HepG2 (cell line): ENCODE measurements at regions not wholly inside any gene's neighbourhood (a gene's known extent, or its start where the extent isn't known, plus 50 kb on each side); places are given as distances from the start of the nearest gene placed in this dataset.

Experiments
- ATAC-seq: fragments of 200-7000 bp; cut with Tn5 transposase; 3 replicates; pipeline ENCODE4 v1.9.1; 2020; ENCODE audit warnings: mild to moderate bottlenecking, moderate library complexity
- BruUV-seq: library from RNA; stranded (reverse); fragments of 400-500 nt; replicated peaks from 2 replicates; lab custom pipeline; 2021; lab: Mats Ljungman, UMichigan
- CTCF ChIA-PET: fragments of 300-600 bp; formaldehyde crosslinking; extraction: SDS; loops from one replicate; lab custom pipeline; 2021; ENCODE audit warnings: low total read pairs, inconsistent platforms, low intra/inter-chr PET ratio; lab: Yijun Ruan, JAX
- POLR2A ChIA-PET: fragments of 350-600 bp; sonication (Branson Sonifier 250); formaldehyde crosslinking; loops from one replicate; lab custom pipeline; 2020; ENCODE audit warnings: antibody characterized with exemption, inconsistent platforms; lab: Yijun Ruan, JAX
- DNase-seq: peaks from one replicate; pipeline ENCODE4 v3.0.0-alpha.2; 2015; ENCODE audit warnings: low spot score
- FAIRE-seq: peaks from 3 replicates; lab custom pipeline; 2011; peaks lifted over from hg19 to GRCh38; lab: Jason Lieb, UNC
- H2AFZ ChIP-seq: one replicate; pipeline ENCODE4 v1.6.1; 2011; ENCODE audit warnings: low read length, inconsistent platforms
- H3K27ac ChIP-seq: fragments of 300-600 bp; 3 replicates; pipeline ENCODE4 v1.8.0; 2011; ENCODE audit warnings: mixed run types, mild to moderate bottlenecking, mixed read lengths, low read length, inconsistent platforms; ENCODE audit not compliant: insufficient read depth; ENCODE audit errors: extremely low read length
- H3K27me3 ChIP-seq, 2 experiments: fragments of 200-600 bp in 1 of 2; 2 replicates in 1 of 2; 3 replicates in 1 of 2; pipeline versions ENCODE4 v1.6.0 to v1.8.0; 2011; ENCODE audit warnings: low read length in 2 of 2, mild to moderate bottlenecking in 2 of 2, moderate library complexity in 2 of 2, inconsistent platforms in 1 of 2; ENCODE audit not compliant: insufficient read depth in 2 of 2, control insufficient read depth in 1 of 2
- H3K36me3 ChIP-seq, 2 experiments: fragments of 200-600 bp in 1 of 2; replicated peaks in 1 of 2; 2 replicates in 1 of 2; 3 replicates in 1 of 2; pipeline versions ENCODE4 v1.5.1 to v1.8.0; 2011; ENCODE audit warnings: low read length in 2 of 2, inconsistent platforms in 1 of 2; ENCODE audit not compliant: insufficient read depth in 2 of 2, control insufficient read depth in 1 of 2
- H3K4me1 ChIP-seq: 2 replicates; pipeline ENCODE4 v1.5.1; 2012; ENCODE audit warnings: low read length, inconsistent platforms; ENCODE audit not compliant: insufficient read depth
- H3K4me2 ChIP-seq: 2 replicates; pipeline ENCODE4 v1.6.0; 2011; ENCODE audit warnings: low read depth, low read length, inconsistent platforms
- H3K4me3 ChIP-seq, 3 experiments: fragments of 200-600 bp in 1 of 3; sonication (generic), shearing (Covaris generic) in 1 of 3; replicated peaks in 1 of 3; 2 replicates each; pipeline ENCODE4 v1.5.1; 2011 to 2016; ENCODE audit warnings: low read length in 3 of 3, inconsistent platforms in 2 of 3, low read depth in 2 of 3, mild to moderate bottlenecking in 2 of 3, control low read depth in 1 of 3, mixed read lengths in 1 of 3; ENCODE audit not compliant: insufficient read depth in 1 of 3
- H3K79me2 ChIP-seq: one replicate; pipeline ENCODE4 v1.6.1; 2011; ENCODE audit warnings: low read length, inconsistent platforms; ENCODE audit not compliant: insufficient read depth
- H3K9ac ChIP-seq: 2 replicates; pipeline ENCODE4 v1.6.0; 2011; ENCODE audit warnings: mild to moderate bottlenecking, low read depth, low read length, inconsistent platforms; ENCODE audit not compliant: insufficient read depth
- H3K9me3 ChIP-seq: 2 replicates; pipeline ENCODE4 v1.5.1; 2012; ENCODE audit warnings: mild to moderate bottlenecking, low read length
- H4K20me1 ChIP-seq: 2 replicates; pipeline ENCODE4 v1.6.0; 2011; ENCODE audit warnings: inconsistent platforms, mild to moderate bottlenecking, low read length, moderate library complexity; ENCODE audit not compliant: insufficient read depth
- ARNTL ChIP-seq: sonication (generic); formaldehyde crosslinking; IDR thresholded peaks from 2 replicates; pipeline ENCODE4 v1.4.0; 2020; ENCODE audit warnings: mild to moderate bottlenecking, missing genetic modification reagents
- CEBPG ChIP-seq: IDR thresholded peaks from 2 replicates; pipeline ENCODE4 v1.6.1; 2016
- ELF1 ChIP-seq: sonication (generic); formaldehyde crosslinking; IDR thresholded peaks from 2 replicates; pipeline ENCODE4 v1.4.0; 2020; ENCODE audit warnings: missing genetic modification reagents
- ELF3 ChIP-seq: IDR thresholded peaks from 2 replicates; pipeline ENCODE4 v1.6.1; 2016; ENCODE audit warnings: missing genetic modification reagents, missing compliant biosample characterization
- ELF4 ChIP-seq: sonication (generic); formaldehyde crosslinking; IDR thresholded peaks from 2 replicates; pipeline ENCODE4 v1.5.0; 2020; ENCODE audit warnings: missing genetic modification reagents, mild to moderate bottlenecking, moderate library complexity, borderline replicate concordance
- ESRRA ChIP-seq: sonication (generic); formaldehyde crosslinking; IDR thresholded peaks from 2 replicates; pipeline ENCODE4 v1.5.1; 2020; ENCODE audit warnings: mild to moderate bottlenecking, low read depth, missing genetic modification reagents
- FOXP1 ChIP-seq, 2 experiments: fragments of 450-650 bp in 1 of 2; IDR thresholded peaks; 2 replicates each; pipeline ENCODE4 v1.6.1; 2017 to 2018; ENCODE audit warnings: antibody characterized with exemption in 1 of 2
- HNF4A ChIP-seq: sonication (generic); formaldehyde crosslinking; IDR thresholded peaks from 2 replicates; pipeline ENCODE4 v1.4.0; 2020; ENCODE audit warnings: missing genetic modification reagents
- HNF4G ChIP-seq, 2 experiments: sonication (generic) in 1 of 2; formaldehyde crosslinking in 1 of 2; IDR thresholded peaks; 2 replicates each; pipeline versions ENCODE4 v1.4.0 to v1.6.1; 2011 to 2020; ENCODE audit warnings: borderline replicate concordance in 2 of 2, low read depth in 2 of 2, mild to moderate bottlenecking in 2 of 2, low read length in 1 of 2, missing genetic modification reagents in 1 of 2, moderate library complexity in 1 of 2
- HNRNPK ChIP-seq: fragments of 200-400 bp; formaldehyde crosslinking; IDR thresholded peaks from 2 replicates; pipeline ENCODE4 v1.6.1; 2018; ENCODE audit warnings: low read length, low read depth, moderate library complexity, mild to moderate bottlenecking; ENCODE audit not compliant: poor library complexity, severe bottlenecking
- NFIB ChIP-seq: sonication (generic); formaldehyde crosslinking; IDR thresholded peaks from 2 replicates; pipeline ENCODE4 v1.9.0; 2021; ENCODE audit warnings: missing genetic modification reagents, mild to moderate bottlenecking, borderline replicate concordance
- NFKB2 ChIP-seq: sonication (generic); formaldehyde crosslinking; IDR thresholded peaks from 2 replicates; pipeline ENCODE4 v1.4.0; 2020; ENCODE audit warnings: missing genetic modification reagents, borderline replicate concordance
- PCBP2 ChIP-seq: fragments of 200-400 bp; formaldehyde crosslinking; optimal IDR thresholded peaks from 2 replicates; pipeline ENCODE3; 2018; ENCODE audit warnings: low read length, low read depth; ENCODE audit not compliant: poor library complexity, severe bottlenecking
- SNAPC5 ChIP-seq: sonication (generic); formaldehyde crosslinking; IDR thresholded peaks from 2 replicates; pipeline ENCODE4 v1.8.1; 2023; ENCODE audit warnings: mild to moderate bottlenecking, missing genetic modification reagents, borderline replicate concordance
- TRIM24 ChIP-seq: sonication (generic); formaldehyde crosslinking; IDR thresholded peaks from 2 replicates; pipeline ENCODE4 v1.8.0; 2022; ENCODE audit warnings: mild to moderate bottlenecking, missing genetic modification reagents
- ZFP37 ChIP-seq: sonication (generic); formaldehyde crosslinking; IDR thresholded peaks from 2 replicates; pipeline ENCODE4 v1.4.0; 2020; ENCODE audit warnings: missing genetic modification reagents, borderline replicate concordance
- ZFY ChIP-seq: sonication (generic); formaldehyde crosslinking; IDR thresholded peaks from 2 replicates; pipeline ENCODE4 v1.4.0; 2020; ENCODE audit warnings: missing genetic modification reagents
- ZMYM4 ChIP-seq: sonication (generic); formaldehyde crosslinking; IDR thresholded peaks from 2 replicates; pipeline ENCODE4 v1.8.1; 2023; ENCODE audit warnings: mild to moderate bottlenecking, missing genetic modification reagents
- WGBS: methylation state at CpG from one replicate; pipeline ENCODE4 v1.1.6; 2017; ENCODE audit warnings: low lambda C conversion rate; 5-methylcytosine and 5-hydroxymethylcytosine counted together
- in situ Hi-C: cut with HindIII; loops from 2 replicates; pipeline ENCODE4 v1.10.0; 2017; ENCODE audit warnings: low pct_unique_long_range_greater_than_20kb; ENCODE audit not compliant: extremely low pct_ligation_motif_present
- intact Hi-C: fragments of 100-400 bp; cut with micrococcal nuclease; formaldehyde crosslinking; loops from one replicate; pipeline ENCODE4 v1.10.0; 2022; ENCODE audit not compliant: unreplicated experiment

DNA sequence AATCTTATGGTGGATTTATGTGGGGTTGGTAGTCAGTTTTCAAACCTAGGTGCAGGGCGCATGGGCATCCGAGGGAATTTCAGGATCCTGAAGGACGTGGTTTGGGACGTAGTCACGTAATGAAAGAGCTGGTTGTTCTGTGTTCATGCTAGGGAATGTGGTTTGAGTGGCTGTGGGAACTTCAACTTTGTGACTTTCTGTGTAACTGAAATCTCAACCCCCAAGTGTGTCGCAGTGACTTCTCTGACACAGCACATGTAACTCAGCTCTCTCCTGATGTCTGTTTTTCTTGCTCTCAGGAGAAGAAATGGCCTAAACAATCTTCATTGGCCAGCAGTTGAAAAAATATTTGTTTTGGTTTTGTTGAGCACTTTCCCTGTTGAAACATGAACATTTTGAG, 199.0 kb downstream of the PTEN start:
- Histone ChIP-seq H3K4me2 (peak overlapping the region; percentile 61), H3K27ac (peak overlapping the region; percentile 7), H3K36me3 (no peaks in the 10 kb centered on the region), H3K4me1 (peaks cover 21% of the 10 kb centered on the region), H4K20me1 (no peaks in the 10 kb centered on the region), H3K4me3 (no peak overlapping the region; a peak in 1 of 6 replicates), H3K9me3 (no peaks in the 10 kb centered on the region), H3K27me3 (no peaks in the 10 kb centered on the region), H3K9ac (no peak overlapping the region)
- intact Hi-C loops, result loop anchor here (2.0 kb wide), 1 partner anchor 18 kb away; no protein-coding TSS in a partner anchor
- no TSS peak for BruUV-seq
- no peak for FAIRE-seq
- DNase-seq, result no peak
- ATAC-seq, result no peak; the same call in 2 of the 3 replicates
- in situ Hi-C loops, result no loop called here
- TF ChIP-seq SNAPC5 (CRISPR knock-in tag), result 0 out of 2 replicates have a peak, but pooled peaks have one; percentile 16
- no peak for TF ChIP-seq ARNTL (CRISPR knock-in tag)
- TF ChIP-seq, all 625 proteins: peak for 1
- ChIA-PET CTCF (no interaction called here), POLR2A (no interaction called here)
- H2AFZ ChIP-seq, result peak overlapping the region; percentile 45
- H3K79me2 ChIP-seq, result no peaks in the 10 kb centered on the region
- WGBS, result 71% methylated on average over 6 of the region's 6 CpGs

- intact Hi-C loops, result loop anchor here (2.0 kb wide), 1 partner anchor 18 kb away; no protein-coding TSS in a partner anchor
- peak; percentile 22; the same call in 1 of the 2 replicates for TF ChIP-seq ELF3 (CRISPR knock-in tag)
- no peak for TF ChIP-seq TRIM24 (CRISPR knock-in tag)
- no peak for TF ChIP-seq ESRRA (CRISPR knock-in tag)
- peak; percentile 29; the same call in 1 of the 2 replicates for TF ChIP-seq ELF4
- TF ChIP-seq PCBP2, result no peak
- TF ChIP-seq ZMYM4 (CRISPR knock-in tag), result no peak
- no peak for TF ChIP-seq ELF1 (CRISPR knock-in tag)
- no peak for TF ChIP-seq NFKB2 (CRISPR knock-in tag)
- TF ChIP-seq HNF4G (IDR thresholded peaks at IDR 0.05; ENCODE audit: borderline replicate concordance, low read depth, low read length), result no peak
- no peak for TF ChIP-seq HNF4G (CRISPR knock-in tag; IDR thresholded peaks at IDR 0.05; ENCODE audit: borderline replicate concordance, low read depth)
- 0 out of 2 replicates have a peak, but pooled peaks have one; percentile 21 for TF ChIP-seq ZFY
- no peak for TF ChIP-seq ZFP37 (CRISPR knock-in tag)
- no peak for TF ChIP-seq HNRNPK
- TF ChIP-seq HNF4A (CRISPR knock-in tag), result peak; percentile 39; the same call in 1 of the 2 replicates
- no peak for TF ChIP-seq FOXP1 (IDR thresholded peaks at IDR 0.05)
- TF ChIP-seq FOXP1 (CRISPR knock-in tag; IDR thresholded peaks at IDR 0.05), result peak; percentile 29; the same call in 1 of the 2 replicates
- TF ChIP-seq NFIB (CRISPR knock-in tag), result no peak
- no peak for TF ChIP-seq CEBPG (CRISPR knock-in tag)
Measured at GRCh38 chr10:88062798-88063472, 199.5 kb downstream of the PTEN start.

More at GRCh38 chr10:88062798-88063472, 199.5 kb downstream of the PTEN start:
- FAIRE-seq (peak; percentile 72), DNase-seq (peak; percentile 56), ATAC-seq (peak; percentile 94)
- H3K4me2 ChIP-seq, result peak overlapping the region; percentile 61
- ChIA-PET CTCF (no interaction called here), POLR2A (no interaction called here)
- H3K27ac ChIP-seq, result peak overlapping the region; percentile 7
- H3K4me3 ChIP-seq, result peak overlapping the region in 1 of 3 experiments; percentile 2; a peak in 1 of 6 replicates
- H3K9ac ChIP-seq, result no peak overlapping the region
- no TSS peak for BruUV-seq
- WGBS, result 2% methylated on average over 2 of the region's 4 CpGs
- H3K36me3 ChIP-seq, result no peaks in the 10 kb centered on the region
- in situ Hi-C loops, result no loop called here
- no peaks in the 10 kb centered on the region for H3K9me3 ChIP-seq
- peaks cover 21% of the 10 kb centered on the region for H3K4me1 ChIP-seq
- no peaks in the 10 kb centered on the region for H3K79me2 ChIP-seq
- H3K27me3 ChIP-seq, result no peaks in the 10 kb centered on the region
- H2AFZ ChIP-seq, result peak overlapping the region; percentile 45
- H4K20me1 ChIP-seq, result no peaks in the 10 kb centered on the region
